Left lobe of liver (tissue), 2 donors: ENCODE measurements at regions not wholly inside any gene's neighbourhood (a gene's known extent, or its start where the extent isn't known, plus 50 kb on each side); places are given as distances from the start of the nearest gene placed in this dataset.
"Not testable (repeated sequence)": the region's sequence is repeated elsewhere in the genome, so short reads cannot be mapped to it uniquely, and the experiment has no call there.

Experiments used
- ATAC-seq: fragments of 200-7000 bp; cut with Tn5 transposase; one replicate; pipeline ENCODE4 v1.9.1; 2020; ENCODE audit warnings: mild to moderate bottlenecking, moderate library complexity
- DNase-seq: peaks from one replicate; pipeline ENCODE4 v3.0.0-alpha.2; 2020; ENCODE audit warnings: low spot score
- donor health status: DM: no; HTN: no; CAD: no; lungs with moderate emphysema.
- donor health status: DM: no; HTN: yes; CAD: no.

GRCh38 chr2:3899536-3900155, 196.3 kb downstream of the DCDC2C start:
- no peak for DNase-seq

GRCh38 chr2:3902131-3902530, 198.8 kb downstream of the DCDC2C start:
- DNase-seq (no peak), ATAC-seq (no peak)

More at GRCh38 chr2:3899536-3900155, 196.3 kb downstream of the DCDC2C start:
- ATAC-seq, result no peak

DNA sequence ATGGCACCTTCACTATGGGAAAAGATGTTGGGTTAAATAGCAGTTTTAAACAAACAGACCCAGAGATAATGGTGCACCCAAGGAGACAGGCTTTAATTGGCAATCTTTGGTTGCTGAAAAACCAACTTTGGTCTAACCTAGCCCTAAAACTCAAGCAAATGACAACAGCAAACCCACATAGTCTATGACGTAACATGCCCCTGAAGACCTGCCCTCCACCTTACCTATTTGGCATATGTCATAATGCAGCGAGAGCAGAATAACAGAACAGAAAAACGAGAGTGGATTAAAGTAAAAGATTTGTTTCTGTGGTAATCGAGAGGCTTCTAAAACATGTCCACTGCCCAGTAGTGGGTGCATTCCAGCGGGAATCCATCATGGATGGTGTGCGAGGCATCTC, 200.7 kb downstream of the DCDC2C start:
- no peak for DNase-seq
- no peak for ATAC-seq

DNA sequence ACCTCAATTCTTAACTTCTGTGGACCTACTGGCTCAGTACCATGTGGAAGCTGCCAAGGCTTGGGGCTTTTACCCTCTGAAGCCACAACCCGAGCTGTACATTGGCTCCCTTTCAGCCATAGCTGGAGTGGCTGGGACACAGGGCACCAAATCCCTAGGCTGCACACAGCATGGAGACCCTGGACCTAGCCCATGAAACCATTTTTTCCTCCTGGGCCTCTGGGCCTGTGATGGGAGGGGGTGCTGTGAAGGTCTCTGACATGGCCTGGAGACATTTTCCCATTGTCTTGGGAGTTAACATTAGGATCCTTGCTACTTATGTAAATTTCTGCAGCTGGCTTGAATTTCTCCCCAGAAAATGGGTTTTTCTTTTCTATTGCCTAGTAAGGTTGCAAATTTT, 205.1 kb downstream of the DCDC2C start:
- not testable (repeated sequence) for DNase-seq, ATAC-seq

DNA sequence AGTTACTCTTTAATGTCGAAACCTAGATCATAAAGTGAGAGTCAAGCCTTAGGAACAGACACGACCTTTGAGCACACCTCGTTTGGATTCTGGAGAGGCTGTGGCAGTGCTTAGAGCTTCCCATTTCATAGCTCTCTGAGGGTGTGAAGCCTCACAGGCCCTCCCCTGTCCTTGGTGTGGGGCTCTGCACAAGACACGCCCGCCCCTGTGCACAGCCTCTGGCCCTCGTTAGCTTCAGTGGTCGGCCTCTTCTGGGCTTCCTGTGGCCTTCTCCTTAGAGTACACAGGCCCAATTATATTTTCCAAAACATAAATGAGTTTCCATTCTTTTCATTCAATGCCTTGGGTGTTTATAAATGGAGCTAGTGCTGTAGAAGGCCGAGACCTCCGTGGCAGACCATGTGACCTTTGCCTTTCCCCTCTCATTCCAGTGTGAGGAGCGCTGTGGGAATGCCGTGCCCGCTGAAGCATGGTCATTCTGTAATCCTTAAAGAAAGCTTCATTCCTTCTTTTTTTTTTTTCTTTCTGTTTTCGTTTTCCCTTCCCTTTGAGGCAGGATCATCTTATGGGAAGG, 208.6 kb downstream of the DCDC2C start:
- DNase-seq (no peak), ATAC-seq (no peak)

- ATAC-seq, result no peak
- no peak for DNase-seq
These were observed 209.8 kb downstream of the DCDC2C start for GRCh38 chr2:3913166-3913565.

DNA sequence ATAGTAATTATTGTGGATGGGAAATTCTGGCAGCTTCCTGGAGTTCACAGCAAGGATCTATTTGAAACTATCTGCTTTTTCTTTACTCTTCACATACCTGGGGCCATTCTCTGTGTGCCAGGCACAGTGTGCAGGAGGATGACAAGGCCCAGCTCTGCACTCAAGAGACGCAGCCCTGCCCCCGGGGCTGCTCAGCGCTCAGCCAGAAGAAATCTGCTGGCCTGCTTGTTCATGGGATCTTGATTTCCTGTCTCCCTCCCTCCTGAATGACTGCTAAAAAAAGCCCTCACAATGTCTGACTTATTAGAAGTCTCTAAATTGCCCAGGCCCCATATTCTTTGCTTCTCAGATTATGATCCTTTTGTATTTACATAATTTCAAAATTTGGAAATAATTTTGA, 210.9 kb downstream of the DCDC2C start:
- ATAC-seq, result no peak
- DNase-seq, result no peak

DNA sequence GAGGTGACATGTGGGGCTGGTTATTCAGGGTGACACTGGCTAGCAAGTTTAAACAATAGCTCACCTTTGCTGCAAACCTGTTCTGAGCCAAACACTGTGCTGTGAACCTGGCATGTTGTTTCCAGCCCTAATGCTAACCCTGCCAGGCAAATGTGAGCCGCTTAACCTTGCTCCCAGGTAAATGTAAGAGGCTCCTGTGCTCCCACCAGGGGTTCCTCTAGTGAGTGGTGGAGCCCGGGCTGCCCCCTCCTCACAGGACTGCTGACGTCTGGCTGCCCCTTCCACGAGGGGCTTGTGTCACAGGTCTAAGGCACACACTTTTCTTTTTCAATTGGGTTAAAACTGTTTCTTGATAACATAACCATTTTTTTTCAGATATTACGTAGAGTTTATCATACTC, 223.7 kb downstream of the DCDC2C start:
- DNase-seq, result no peak
- no peak for ATAC-seq

GRCh38 chr2:3929374-3929773, 226.0 kb downstream of the DCDC2C start:
- ATAC-seq, result no peak
- DNase-seq, result no peak

DNA sequence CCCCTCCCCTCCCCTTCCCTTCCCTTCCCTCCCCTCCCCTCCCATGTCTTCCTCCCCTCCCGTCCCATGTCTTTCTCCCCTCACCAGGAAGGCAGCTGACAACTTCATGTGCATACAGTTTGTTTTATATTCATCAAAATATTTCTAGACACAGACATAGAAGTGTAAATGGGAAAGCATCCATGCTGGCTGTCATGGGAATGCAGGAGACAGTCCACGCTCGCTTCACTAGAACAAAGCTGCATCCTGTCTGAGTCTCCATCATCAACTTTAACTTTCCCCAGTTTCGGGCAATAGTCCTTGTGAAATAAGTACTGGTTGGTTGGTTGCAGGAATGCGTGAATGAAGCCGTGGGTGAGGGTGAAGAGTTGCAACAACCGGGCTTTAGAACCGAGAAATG, 226.9 kb downstream of the DCDC2C start:
- DNase-seq (no peak), ATAC-seq (no peak)

DNA sequence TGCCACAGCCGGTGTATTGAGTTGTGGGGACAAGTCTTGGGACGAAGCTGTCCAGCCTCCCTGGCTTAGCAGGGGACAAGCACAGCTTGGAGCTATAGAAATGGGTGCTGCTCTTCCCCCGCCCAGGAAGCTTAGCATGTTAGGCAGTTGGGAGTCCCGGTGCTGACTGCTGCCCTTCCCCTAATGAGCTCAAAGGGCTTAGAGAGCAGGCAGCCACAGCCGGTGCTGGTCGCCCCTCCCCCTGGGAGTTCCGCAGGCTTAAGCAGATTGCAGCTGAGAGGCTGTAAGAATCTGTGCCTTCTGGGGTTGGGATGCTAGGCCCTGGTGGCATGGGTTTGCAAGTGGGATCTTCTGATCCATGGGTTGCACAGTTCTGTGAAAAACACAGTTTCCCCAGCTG, 237.3 kb downstream of the DCDC2C start:
- no peak for DNase-seq

GRCh38 chr2:3942841-3943240, 239.5 kb downstream of the DCDC2C start:
- no peak for ATAC-seq
- no peak for DNase-seq

More for the DNA sequence above, 237.3 kb downstream of the DCDC2C start:
- ATAC-seq, result no peak

GRCh38 chr2:3944071-3944470, 240.7 kb downstream of the DCDC2C start:
- ATAC-seq, result no peak
- DNase-seq, result no peak

DNA sequence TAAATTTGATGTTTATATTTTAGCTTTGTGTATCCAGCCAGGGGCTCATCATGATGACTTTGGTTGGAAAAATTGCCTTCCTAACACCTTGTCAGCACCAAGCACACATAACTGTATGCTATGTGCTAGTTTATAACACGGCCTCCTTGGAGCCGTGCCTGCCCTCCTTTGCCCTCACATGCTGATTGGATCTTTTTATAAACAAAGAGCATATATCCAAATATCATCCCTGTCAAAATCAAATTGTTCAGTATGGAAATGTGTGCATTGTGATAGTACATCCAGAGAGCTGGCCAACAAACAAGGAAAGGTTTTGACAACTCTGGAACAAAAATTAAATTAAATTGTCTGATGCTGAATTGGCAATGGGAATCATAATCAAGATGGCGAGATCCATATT, 241.5 kb downstream of the DCDC2C start:
- no peak for ATAC-seq
- no peak for DNase-seq

DNA sequence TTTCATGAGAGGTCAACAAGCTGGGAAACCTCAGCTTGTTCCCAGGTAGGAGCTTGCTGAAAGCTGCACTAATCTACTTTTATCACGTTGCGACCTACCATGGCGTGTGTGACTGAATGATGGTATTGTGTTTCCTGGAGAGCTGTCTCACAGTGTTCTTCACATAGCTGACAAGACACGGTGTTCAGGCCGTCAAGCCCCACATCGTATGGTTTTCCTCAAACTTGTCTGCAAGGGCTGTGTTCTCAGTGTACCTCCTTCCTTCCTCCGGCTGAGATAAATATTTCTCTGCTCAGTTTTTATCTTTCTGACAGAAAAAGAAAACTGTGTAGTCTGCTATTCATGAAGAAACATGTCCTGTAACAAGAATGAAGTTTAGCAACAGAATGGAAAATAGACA, 244.8 kb downstream of the DCDC2C start:
- DNase-seq, result no peak
- ATAC-seq, result no peak

DNA sequence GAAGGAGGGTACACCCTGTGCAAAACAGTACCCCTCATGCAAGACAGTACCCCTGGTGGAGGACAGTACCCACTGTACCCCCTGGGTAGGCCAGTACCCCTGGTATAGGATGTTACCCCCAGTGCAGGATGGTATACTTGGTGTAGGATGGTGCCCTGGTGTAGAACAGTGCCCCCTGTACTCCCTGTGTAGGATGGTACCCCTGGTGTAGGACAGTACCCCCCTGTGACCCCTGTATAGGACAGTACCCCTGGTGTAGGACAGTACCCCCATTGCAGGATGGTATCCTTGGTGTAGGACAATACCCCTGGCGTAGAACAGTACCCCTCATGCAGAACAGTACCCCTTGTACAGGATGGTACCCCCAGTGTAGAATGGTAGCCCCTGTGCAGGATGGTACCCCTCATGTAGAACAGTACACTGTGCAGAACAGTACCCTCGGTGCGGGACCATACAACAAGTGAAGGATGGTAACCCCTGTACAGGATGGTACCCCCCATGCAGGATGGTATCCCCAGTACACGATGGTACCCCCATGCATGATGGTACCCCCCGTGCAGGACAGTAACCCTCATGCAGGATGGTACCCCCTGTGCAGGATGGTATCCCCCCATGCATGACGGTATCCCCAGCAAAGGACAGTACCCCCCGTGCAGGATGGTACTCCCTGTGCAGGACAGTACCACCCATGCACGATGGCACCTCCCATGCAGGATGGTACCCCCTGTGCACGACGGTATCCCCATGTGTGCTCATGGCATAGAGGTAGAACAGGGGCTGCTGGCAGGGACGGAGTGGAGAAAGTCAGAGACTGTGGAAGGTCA, 248.0 kb downstream of the DCDC2C start:
- DNase-seq (no peak), ATAC-seq (no peak)

- ATAC-seq, result no peak
- DNase-seq, result no peak
These were observed 249.6 kb downstream of the DCDC2C start for GRCh38 chr2:3952866-3953516.

DNA sequence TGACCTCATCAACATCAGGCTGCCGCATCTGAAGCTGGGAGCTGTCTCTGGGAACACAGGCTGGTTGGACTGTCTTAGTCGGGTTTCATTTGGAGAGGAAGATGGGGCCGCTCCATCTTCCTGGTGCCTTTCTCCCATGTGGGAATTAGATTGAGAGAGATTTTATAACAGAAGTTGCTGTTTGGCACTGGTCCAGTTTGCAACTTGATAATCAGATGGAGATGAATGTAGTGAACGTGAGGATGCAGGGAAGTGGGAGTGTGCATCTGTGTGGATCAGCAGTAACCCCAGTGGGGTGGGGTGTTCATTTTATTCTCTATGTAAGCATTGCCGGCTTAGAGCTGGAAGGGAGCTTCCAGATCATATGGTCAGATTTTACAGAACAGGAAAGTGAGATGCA, 250.9 kb downstream of the DCDC2C start:
- no peak for DNase-seq
- no peak for ATAC-seq

GRCh38 chr2:3956406-3956805, 253.0 kb downstream of the DCDC2C start:
- no peak for DNase-seq

DNA sequence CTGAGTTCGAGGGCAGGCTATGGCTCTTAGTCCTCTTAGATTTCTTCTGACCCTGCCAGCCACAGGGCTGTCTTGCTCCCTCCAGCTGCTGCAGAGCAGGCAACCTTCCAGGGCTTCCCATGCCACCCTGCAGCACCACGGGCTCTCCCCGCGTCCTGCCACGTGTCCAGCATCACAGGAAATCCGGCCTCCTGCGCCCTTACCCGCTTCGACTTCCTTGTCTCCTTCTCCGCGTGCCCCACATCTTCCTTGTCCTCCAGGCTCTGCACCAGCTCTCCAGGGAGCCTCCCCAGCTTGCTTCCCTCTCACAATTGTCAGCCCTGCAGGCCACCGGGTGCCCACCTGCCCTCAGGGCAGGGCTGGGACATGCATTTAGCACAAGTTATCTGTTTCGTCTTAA, 253.5 kb downstream of the DCDC2C start:
- ATAC-seq (no peak), DNase-seq (no peak)

More at GRCh38 chr2:3956406-3956805, 253.0 kb downstream of the DCDC2C start:
- no peak for ATAC-seq

- ATAC-seq, result no peak
- DNase-seq, result no peak
These were observed 255.1 kb downstream of the DCDC2C start for GRCh38 chr2:3958465-3958864.

GRCh38 chr2:3958969-3959368, 255.6 kb downstream of the DCDC2C start:
- DNase-seq, result no peak
- no peak for ATAC-seq
